HCT116 (cell line): ENCODE measurements at regions not wholly inside any gene's neighbourhood (a gene's known extent, or its start where the extent isn't known, plus 50 kb on each side); places are given as distances from the start of the nearest gene placed in this dataset.

ENCODE experiments used
- ATAC-seq: fragments of 200-7000 bp; cut with Tn5 transposase; 2 replicates; pipeline ENCODE4 v1.9.1; 2020; ENCODE audit warnings: mild to moderate bottlenecking, moderate library complexity
- BruUV-seq: library from RNA; stranded (reverse); fragments of 400-500 nt; replicated peaks from 2 replicates; lab custom pipeline; 2021; lab: Mats Ljungman, UMichigan
- CTCF ChIA-PET: fragments of 300-600 bp; sonication (Branson Sonifier 250); formaldehyde crosslinking; loops from one replicate; lab custom pipeline; 2021; ENCODE audit warnings: antibody characterized with exemption; lab: Charles Lee
- POLR2A ChIA-PET: fragments of 300-600, 350-600 bp; sonication (Branson Sonifier 250); formaldehyde crosslinking; loops from one replicate; lab custom pipeline; 2021; ENCODE audit warnings: antibody characterized with exemption; lab: Charles Lee
- RAD21 ChIA-PET, 2 experiments: fragments of 300-600 bp; sonication (Branson Sonifier 250); formaldehyde crosslinking; loops; one replicate each; lab custom pipeline; 2023; ENCODE audit warnings: low total read pairs in 2 of 2; ENCODE audit not compliant: uncharacterized antibody in 2 of 2, unreplicated experiment in 2 of 2, low non-redundant PET in 1 of 2; lab: Charles Lee
- DNase-seq: peaks from one replicate; pipeline ENCODE4 v3.0.0-alpha.2; 2010; ENCODE audit warnings: low read depth, low spot score
- H2AFZ ChIP-seq: fragments of 200-600 bp; shearing (Covaris generic), sonication (generic); 2 replicates; pipeline ENCODE4 v1.6.1; 2017; ENCODE audit warnings: low read depth, mixed run types, mixed read lengths, antibody characterized with exemption, low read length; ENCODE audit not compliant: poor library complexity, severe bottlenecking
- H3K27ac ChIP-seq: 2 replicates; pipeline ENCODE4 v1.5.1; 2012; ENCODE audit warnings: low read depth, low read length
- H3K27me3 ChIP-seq: fragments of 200-600 bp; sonication (generic); 2 replicates; pipeline ENCODE4 v1.6.1; 2016; ENCODE audit warnings: mixed run types, low read length, mixed read lengths; ENCODE audit not compliant: insufficient read depth
- H3K36me3 ChIP-seq, 2 experiments: fragments of 200-500 bp in 1 of 2; fragments of 200-600 bp in 1 of 2; sonication (Bioruptor generic) in 1 of 2; sonication (generic) in 1 of 2; 2 replicates each; pipeline versions ENCODE4 v1.5.1 to v1.6.1; 2014 to 2016; ENCODE audit warnings: low read length in 2 of 2, inconsistent platforms in 1 of 2, mixed read lengths in 1 of 2, mixed run types in 1 of 2; ENCODE audit not compliant: insufficient read depth in 2 of 2, control insufficient read depth in 1 of 2
- H3K4me1 ChIP-seq, 2 experiments: fragments of 200-600 bp in 1 of 2; sonication (generic) in 1 of 2; 2 replicates each; pipeline versions ENCODE4 v1.5.1 to v1.6.1; 2012 to 2017; ENCODE audit warnings: low read length in 2 of 2, inconsistent platforms in 1 of 2, mild to moderate bottlenecking in 1 of 2, mixed read lengths in 1 of 2, mixed run types in 1 of 2, moderate library complexity in 1 of 2; ENCODE audit not compliant: insufficient read depth in 2 of 2, control insufficient read depth in 1 of 2
- H3K4me2 ChIP-seq: fragments of 200-600 bp; sonication (generic); 2 replicates; pipeline ENCODE4 v1.6.1; 2017; ENCODE audit warnings: mixed run types, low read length, mixed read lengths
- H3K4me3 ChIP-seq, 2 experiments: fragments of 200-600 bp in 1 of 2; sonication (generic) in 1 of 2; replicated peaks in 1 of 2; 2 replicates each; pipeline ENCODE4 v1.5.1; 2011 to 2016; ENCODE audit warnings: low read length in 2 of 2, control low read depth in 1 of 2, low read depth in 1 of 2, mild to moderate bottlenecking in 1 of 2, mixed read lengths in 1 of 2, mixed run types in 1 of 2
- H3K79me2 ChIP-seq: fragments of 200-600 bp; sonication (generic); 2 replicates; pipeline ENCODE4 v1.6.1; 2017; ENCODE audit warnings: mild to moderate bottlenecking, mixed run types, low read length, moderate library complexity, mixed read lengths; ENCODE audit not compliant: insufficient read depth
- H3K9ac ChIP-seq: fragments of 200-600 bp; sonication (generic); 2 replicates; pipeline ENCODE4 v1.6.1; 2016; ENCODE audit warnings: low read length, mixed read lengths
- H3K9me2 ChIP-seq: fragments of 200-600 bp; sonication (generic), shearing (Covaris generic); 2 replicates; pipeline ENCODE4 v1.6.1; 2017; ENCODE audit warnings: mixed run types, mild to moderate bottlenecking, moderate library complexity; ENCODE audit not compliant: insufficient read depth
- H3K9me3 ChIP-seq, 2 experiments: fragments of 200-500 bp in 1 of 2; fragments of 200-600 bp in 1 of 2; sonication (Bioruptor generic) in 1 of 2; sonication (generic) in 1 of 2; 2 replicates each; pipeline ENCODE4 v1.6.1; 2014 to 2017; ENCODE audit warnings: low read length in 2 of 2, mixed read lengths in 2 of 2, inconsistent platforms in 1 of 2, low read depth in 1 of 2, mild to moderate bottlenecking in 1 of 2, mixed run types in 1 of 2, moderate library complexity in 1 of 2; ENCODE audit not compliant: control insufficient read depth in 1 of 2, insufficient read depth in 1 of 2
- H4K20me1 ChIP-seq: fragments of 200-600 bp; sonication (generic), shearing (Covaris generic); 2 replicates; pipeline ENCODE4 v1.6.1; 2017; ENCODE audit warnings: mixed run types, mild to moderate bottlenecking, moderate library complexity; ENCODE audit not compliant: insufficient read depth
- CEBPB ChIP-seq: IDR thresholded peaks from 2 replicates; pipeline ENCODE4 v1.6.1; 2012; ENCODE audit warnings: low read depth
- EGR1 ChIP-seq: IDR thresholded peaks from 2 replicates; pipeline ENCODE4 v1.6.1; 2012; ENCODE audit warnings: low read depth
- ELF1 ChIP-seq: IDR thresholded peaks from 2 replicates; pipeline ENCODE4 v1.6.1; 2012; ENCODE audit warnings: low read depth, borderline replicate concordance
- EZH2 ChIP-seq: fragments of 200-600 bp; sonication (generic); IDR thresholded peaks from 2 replicates; pipeline ENCODE4 v1.6.1; 2017; ENCODE audit warnings: antibody characterized with exemption, mixed run types
- EZH2phosphoT487 ChIP-seq: fragments of 200-600 bp; IDR thresholded peaks from 2 replicates; pipeline ENCODE4 v1.6.1; 2018; ENCODE audit warnings: antibody characterized with exemption, borderline replicate concordance
- POLR2A ChIP-seq: IDR thresholded peaks from 2 replicates; pipeline ENCODE4 v1.7.0; 2011; ENCODE audit warnings: borderline replicate concordance; ENCODE audit not compliant: insufficient read depth, insufficient read length; ENCODE audit errors: extremely low read depth
- POLR2AphosphoS5 ChIP-seq: IDR thresholded peaks from 2 replicates; pipeline ENCODE4 v1.6.1; 2011; ENCODE audit warnings: mild to moderate bottlenecking, low read depth, low read length, moderate library complexity
- RAD21 ChIP-seq: IDR thresholded peaks from 2 replicates; pipeline ENCODE4 v1.6.1; 2012; ENCODE audit warnings: low read depth, mild to moderate bottlenecking
- SRF ChIP-seq: IDR thresholded peaks from 2 replicates; pipeline ENCODE4 v1.6.1; 2012; ENCODE audit warnings: low read depth
- ZBTB33 ChIP-seq: IDR thresholded peaks from 2 replicates; pipeline ENCODE4 v1.6.1; 2011; ENCODE audit warnings: mild to moderate bottlenecking, low read length, moderate library complexity; ENCODE audit not compliant: insufficient replicate concordance; ENCODE audit errors: extremely low read depth
- ZNF274 ChIP-seq: fragments of 200-500 bp; sonication (Bioruptor generic); IDR thresholded peaks from 2 replicates; pipeline ENCODE4 v1.6.1; 2014; ENCODE audit warnings: mild to moderate bottlenecking, low read depth, low read length, inconsistent platforms
- intact Hi-C: fragments of 100-400 bp; cut with micrococcal nuclease; formaldehyde crosslinking; loops from 2 replicates; pipeline ENCODE4 v1.10.0; 2022
- TF ChIP-seq, protein P1 (sequence below): IDR thresholded peaks from 2 replicates; pipeline ENCODE4 v1.6.1; 2012
- TF ChIP-seq, protein P2 (sequence below): IDR thresholded peaks from 2 replicates; pipeline ENCODE4 v1.6.1; 2012; ENCODE audit warnings: low read depth
- TF ChIP-seq, protein P3 (sequence below), 3 experiments: fragments of 200-600 bp in 1 of 3; sonication (generic) in 1 of 3; IDR thresholded peaks in 2 of 3; conservative IDR thresholded peaks in 1 of 3; 2 replicates each; pipeline ENCODE4 v1.5.1; 2012 to 2017; ENCODE audit warnings: low read depth in 2 of 3, low read length in 2 of 3, antibody characterized with exemption in 1 of 3, borderline replicate concordance in 1 of 3, control low read depth in 1 of 3, mild to moderate bottlenecking in 1 of 3, mixed read lengths in 1 of 3, mixed run types in 1 of 3, moderate library complexity in 1 of 3; ENCODE audit not compliant: insufficient read depth in 1 of 3

GRCh38 chr3:4208556-4208955 lies 94.6 kb upstream of the SETMAR start:
- no peaks in the 10 kb centered on the region for H3K4me1 ChIP-seq
- CTCF ChIA-PET, result no interaction called here
- DNase-seq (no peak), ATAC-seq (no peak)
- H3K9me2 ChIP-seq, result no peaks in the 10 kb centered on the region
- H3K27ac ChIP-seq, result no peak overlapping the region
- no peak overlapping the region for H3K9ac ChIP-seq
- RAD21 ChIA-PET, result no interaction called here
- POLR2A ChIA-PET, result no interaction called here
- no peaks in the 10 kb centered on the region for H4K20me1 ChIP-seq
- H3K36me3 ChIP-seq, result no peaks in the 10 kb centered on the region
- no peak overlapping the region for H3K4me2 ChIP-seq
- TF ChIP-seq, protein P1, sequence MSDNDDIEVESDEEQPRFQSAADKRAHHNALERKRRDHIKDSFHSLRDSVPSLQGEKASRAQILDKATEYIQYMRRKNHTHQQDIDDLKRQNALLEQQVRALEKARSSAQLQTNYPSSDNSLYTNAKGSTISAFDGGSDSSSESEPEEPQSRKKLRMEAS, result no peak
- TF ChIP-seq, protein P2, sequence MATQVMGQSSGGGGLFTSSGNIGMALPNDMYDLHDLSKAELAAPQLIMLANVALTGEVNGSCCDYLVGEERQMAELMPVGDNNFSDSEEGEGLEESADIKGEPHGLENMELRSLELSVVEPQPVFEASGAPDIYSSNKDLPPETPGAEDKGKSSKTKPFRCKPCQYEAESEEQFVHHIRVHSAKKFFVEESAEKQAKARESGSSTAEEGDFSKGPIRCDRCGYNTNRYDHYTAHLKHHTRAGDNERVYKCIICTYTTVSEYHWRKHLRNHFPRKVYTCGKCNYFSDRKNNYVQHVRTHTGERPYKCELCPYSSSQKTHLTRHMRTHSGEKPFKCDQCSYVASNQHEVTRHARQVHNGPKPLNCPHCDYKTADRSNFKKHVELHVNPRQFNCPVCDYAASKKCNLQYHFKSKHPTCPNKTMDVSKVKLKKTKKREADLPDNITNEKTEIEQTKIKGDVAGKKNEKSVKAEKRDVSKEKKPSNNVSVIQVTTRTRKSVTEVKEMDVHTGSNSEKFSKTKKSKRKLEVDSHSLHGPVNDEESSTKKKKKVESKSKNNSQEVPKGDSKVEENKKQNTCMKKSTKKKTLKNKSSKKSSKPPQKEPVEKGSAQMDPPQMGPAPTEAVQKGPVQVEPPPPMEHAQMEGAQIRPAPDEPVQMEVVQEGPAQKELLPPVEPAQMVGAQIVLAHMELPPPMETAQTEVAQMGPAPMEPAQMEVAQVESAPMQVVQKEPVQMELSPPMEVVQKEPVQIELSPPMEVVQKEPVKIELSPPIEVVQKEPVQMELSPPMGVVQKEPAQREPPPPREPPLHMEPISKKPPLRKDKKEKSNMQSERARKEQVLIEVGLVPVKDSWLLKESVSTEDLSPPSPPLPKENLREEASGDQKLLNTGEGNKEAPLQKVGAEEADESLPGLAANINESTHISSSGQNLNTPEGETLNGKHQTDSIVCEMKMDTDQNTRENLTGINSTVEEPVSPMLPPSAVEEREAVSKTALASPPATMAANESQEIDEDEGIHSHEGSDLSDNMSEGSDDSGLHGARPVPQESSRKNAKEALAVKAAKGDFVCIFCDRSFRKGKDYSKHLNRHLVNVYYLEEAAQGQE, result no peak
- no peak for TF ChIP-seq EZH2phosphoT487
- TF ChIP-seq SRF, result no peak
- no peak for TF ChIP-seq ZNF274
- TF ChIP-seq POLR2AphosphoS5, result no peak
- no peak for TF ChIP-seq RAD21
- TF ChIP-seq CEBPB, result no peak
- TF ChIP-seq, protein P3, sequence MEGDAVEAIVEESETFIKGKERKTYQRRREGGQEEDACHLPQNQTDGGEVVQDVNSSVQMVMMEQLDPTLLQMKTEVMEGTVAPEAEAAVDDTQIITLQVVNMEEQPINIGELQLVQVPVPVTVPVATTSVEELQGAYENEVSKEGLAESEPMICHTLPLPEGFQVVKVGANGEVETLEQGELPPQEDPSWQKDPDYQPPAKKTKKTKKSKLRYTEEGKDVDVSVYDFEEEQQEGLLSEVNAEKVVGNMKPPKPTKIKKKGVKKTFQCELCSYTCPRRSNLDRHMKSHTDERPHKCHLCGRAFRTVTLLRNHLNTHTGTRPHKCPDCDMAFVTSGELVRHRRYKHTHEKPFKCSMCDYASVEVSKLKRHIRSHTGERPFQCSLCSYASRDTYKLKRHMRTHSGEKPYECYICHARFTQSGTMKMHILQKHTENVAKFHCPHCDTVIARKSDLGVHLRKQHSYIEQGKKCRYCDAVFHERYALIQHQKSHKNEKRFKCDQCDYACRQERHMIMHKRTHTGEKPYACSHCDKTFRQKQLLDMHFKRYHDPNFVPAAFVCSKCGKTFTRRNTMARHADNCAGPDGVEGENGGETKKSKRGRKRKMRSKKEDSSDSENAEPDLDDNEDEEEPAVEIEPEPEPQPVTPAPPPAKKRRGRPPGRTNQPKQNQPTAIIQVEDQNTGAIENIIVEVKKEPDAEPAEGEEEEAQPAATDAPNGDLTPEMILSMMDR (IDR thresholded peaks at IDR 0.05 in 2 of 3, conservative IDR thresholded peaks at IDR 0.05 in 1 of 3; ENCODE audit: borderline replicate concordance in 1 of 3, insufficient read depth in 1 of 3, low read depth in 2 of 3, low read length in 2 of 3), result no peak
- TF ChIP-seq ZBTB33, result no peak
- TF ChIP-seq ELF1, result no peak
- TF ChIP-seq EZH2, result no peak
- no peak for TF ChIP-seq EGR1
- no peak for TF ChIP-seq POLR2A
- no peaks in the 10 kb centered on the region for H3K9me3 ChIP-seq
- no peak overlapping the region for H2AFZ ChIP-seq
- H3K79me2 ChIP-seq, result no peaks in the 10 kb centered on the region
- intact Hi-C loops, result no loop called here
- H3K4me3 ChIP-seq, result no peak overlapping the region
- no TSS peak for BruUV-seq
- no peaks in the 10 kb centered on the region for H3K27me3 ChIP-seq
